ENCODE measurements at regions not wholly inside any gene's neighbourhood (a gene's known extent, or its start where the extent isn't known, plus 50 kb on each side); places are given as distances from the start of the nearest gene placed in this dataset.
A peak's percentile ranks its signal among the peaks of the same experiment; 100 is the strongest.

GRCh38 chrX:116276261-116276660, 105.7 kb downstream of the AGTR2 start:
- no peaks in the 10 kb centered on the region for H3K9me3 ChIP-seq
- H3K27me3 ChIP-seq: no peaks in the 10 kb centered on the region
- in situ Hi-C loops (cut with MboI; ENCODE audit: low pct_ligation_motif_present in 1 of 4, low pct_unique_long_range_greater_than_20kb in 1 of 4, low sequenced_read_pairs in 3 of 4) (no loop called here), intact Hi-C loops (cut with DNase I; ENCODE audit: low total_unique reads) (no loop called here)
- TF ChIP-seq POLR2AphosphoS5 (IDR thresholded peaks at IDR 0.05): no peak
- TF ChIP-seq CTCF (IDR thresholded peaks at IDR 0.05): no peak
- no peak for TF ChIP-seq POLR2A (IDR thresholded peaks at IDR 0.05)
- no peak for TF ChIP-seq EP300 (IDR thresholded peaks at IDR 0.05; ENCODE audit: low read depth)
- H3K4me1 ChIP-seq: no peaks in the 10 kb centered on the region
- no peak overlapping the region for H3K4me3 ChIP-seq
- DNase-seq: no peak
- no peaks in the 10 kb centered on the region for H3K36me3 ChIP-seq
- no peak overlapping the region for H3K27ac ChIP-seq
- WGBS, 2 donors (ENCODE audit: low coverage in 1 of 2): 23% methylated on average over 1 of the region's 1 CpG; no CpG with 5 or more reads in 1 of the 2 donors

- Histone ChIP-seq H3K36me3 (no peaks in the 10 kb centered on the region), H3K27me3 (no peaks in the 10 kb centered on the region), H3K4me3 (no peak overlapping the region), H3K4me1 (no peaks in the 10 kb centered on the region), H3K27ac (no peak overlapping the region), H3K9me3 (no peaks in the 10 kb centered on the region)
- no peak for DNase-seq
- in situ Hi-C loops (cut with MboI; ENCODE audit: low pct_ligation_motif_present in 1 of 4, low pct_unique_long_range_greater_than_20kb in 1 of 4, low sequenced_read_pairs in 3 of 4) (no loop called here), intact Hi-C loops (cut with DNase I; ENCODE audit: low total_unique reads) (no loop called here)
- TF ChIP-seq POLR2A (IDR thresholded peaks at IDR 0.05): no peak
- no peak for TF ChIP-seq EP300 (IDR thresholded peaks at IDR 0.05; ENCODE audit: low read depth)
- TF ChIP-seq CTCF (IDR thresholded peaks at IDR 0.05): no peak
- no peak for TF ChIP-seq POLR2AphosphoS5 (IDR thresholded peaks at IDR 0.05)
- WGBS, 2 donors (ENCODE audit: low coverage in 1 of 2): 47 to 65% methylated on average over 6 to 7 of the region's 7 CpGs
Observed at GRCh38 chrX:116277351-116278225, 107.0 kb downstream of the AGTR2 start.

- Histone ChIP-seq H3K27me3 (no peaks in the 10 kb centered on the region), H3K9me3 (no peaks in the 10 kb centered on the region), H3K4me3 (no peak overlapping the region), H3K4me1 (no peaks in the 10 kb centered on the region), H3K36me3 (no peaks in the 10 kb centered on the region), H3K27ac (peak overlapping the region in 3 of 4 donors; percentile 13 to 45 (median 42))
- TF ChIP-seq CTCF (IDR thresholded peaks at IDR 0.05) (no peak), POLR2AphosphoS5 (IDR thresholded peaks at IDR 0.05) (no peak), EP300 (IDR thresholded peaks at IDR 0.05; ENCODE audit: low read depth) (no peak), POLR2A (IDR thresholded peaks at IDR 0.05) (no peak)
- no peak for DNase-seq
- 38 to 52% methylated on average over 3 of the region's 3 CpGs for WGBS, 2 donors (ENCODE audit: low coverage in 1 of 2)
- in situ Hi-C loops (cut with MboI; ENCODE audit: low pct_ligation_motif_present in 1 of 4, low pct_unique_long_range_greater_than_20kb in 1 of 4, low sequenced_read_pairs in 3 of 4): no loop called here
- intact Hi-C loops (cut with DNase I; ENCODE audit: low total_unique reads): no loop called here
Observed at GRCh38 chrX:116278826-116279225, 108.3 kb downstream of the AGTR2 start.

GRCh38 chrX:116281106-116281505, 110.6 kb downstream of the AGTR2 start:
- intact Hi-C loops (cut with DNase I; ENCODE audit: low total_unique reads): no loop called here
- Histone ChIP-seq H3K9me3 (no peaks in the 10 kb centered on the region), H3K27ac (peak overlapping the region in 3 of 4 donors; percentile 37 to 71 (median 66)), H3K27me3 (no peaks in the 10 kb centered on the region), H3K4me3 (no peak overlapping the region), H3K4me1 (no peaks in the 10 kb centered on the region), H3K36me3 (no peaks in the 10 kb centered on the region)
- TF ChIP-seq CTCF (IDR thresholded peaks at IDR 0.05) (no peak), POLR2A (IDR thresholded peaks at IDR 0.05) (no peak), POLR2AphosphoS5 (IDR thresholded peaks at IDR 0.05) (no peak), EP300 (IDR thresholded peaks at IDR 0.05; ENCODE audit: low read depth) (no peak)
- WGBS, 2 donors (ENCODE audit: low coverage in 1 of 2): 55% methylated on average over 1 of the region's 1 CpG; no CpG with 5 or more reads in 1 of the 2 donors
- in situ Hi-C loops (cut with MboI; ENCODE audit: low pct_ligation_motif_present in 1 of 4, low pct_unique_long_range_greater_than_20kb in 1 of 4, low sequenced_read_pairs in 3 of 4): no loop called here
- peak; percentile 17 for DNase-seq

Data from transverse colon (tissue), 4 donors.